Mesothelial cell of epicardium (in vitro differentiated cells): ENCODE measurements at regions not wholly inside any gene's neighbourhood (a gene's known extent, or its start where the extent isn't known, plus 50 kb on each side); places are given as distances from the start of the nearest gene placed in this dataset.

Source experiments
- DNase-seq, 2 experiments: peaks; one replicate each; pipeline ENCODE4 v3.0.0; 2021; ENCODE audit warnings: low spot score in 2 of 2; ENCODE audit not compliant: unreplicated experiment in 2 of 2
- H3K27ac Mint-ChIP-seq: 2 replicates; pipeline ENCODE4 v1.8.0; 2021; ENCODE audit warnings: mixed read lengths
- H3K27me3 Mint-ChIP-seq: 2 replicates; pipeline ENCODE4 v1.8.0; 2021; ENCODE audit warnings: low read depth, mixed read lengths
- H3K36me3 Mint-ChIP-seq: 2 replicates; pipeline ENCODE4 v1.8.0; 2021; ENCODE audit warnings: mixed read lengths
- H3K4me1 Mint-ChIP-seq: 2 replicates; pipeline ENCODE4 v1.8.0; 2021; ENCODE audit warnings: mixed read lengths
- H3K4me3 Mint-ChIP-seq: 2 replicates; pipeline ENCODE4 v1.8.0; 2021; ENCODE audit warnings: mild to moderate bottlenecking, moderate library complexity, mixed read lengths
- H3K9me3 Mint-ChIP-seq: 2 replicates; pipeline ENCODE4 v1.8.0; 2021; ENCODE audit warnings: mixed read lengths
- TF ChIP-seq, protein P1 (sequence below): fragments of 200-600 bp; sonication (generic); IDR thresholded peaks from one replicate; pipeline ENCODE4 v1.5.0; 2021; ENCODE audit warnings: antibody characterized with exemption; ENCODE audit not compliant: unreplicated experiment

DNA sequence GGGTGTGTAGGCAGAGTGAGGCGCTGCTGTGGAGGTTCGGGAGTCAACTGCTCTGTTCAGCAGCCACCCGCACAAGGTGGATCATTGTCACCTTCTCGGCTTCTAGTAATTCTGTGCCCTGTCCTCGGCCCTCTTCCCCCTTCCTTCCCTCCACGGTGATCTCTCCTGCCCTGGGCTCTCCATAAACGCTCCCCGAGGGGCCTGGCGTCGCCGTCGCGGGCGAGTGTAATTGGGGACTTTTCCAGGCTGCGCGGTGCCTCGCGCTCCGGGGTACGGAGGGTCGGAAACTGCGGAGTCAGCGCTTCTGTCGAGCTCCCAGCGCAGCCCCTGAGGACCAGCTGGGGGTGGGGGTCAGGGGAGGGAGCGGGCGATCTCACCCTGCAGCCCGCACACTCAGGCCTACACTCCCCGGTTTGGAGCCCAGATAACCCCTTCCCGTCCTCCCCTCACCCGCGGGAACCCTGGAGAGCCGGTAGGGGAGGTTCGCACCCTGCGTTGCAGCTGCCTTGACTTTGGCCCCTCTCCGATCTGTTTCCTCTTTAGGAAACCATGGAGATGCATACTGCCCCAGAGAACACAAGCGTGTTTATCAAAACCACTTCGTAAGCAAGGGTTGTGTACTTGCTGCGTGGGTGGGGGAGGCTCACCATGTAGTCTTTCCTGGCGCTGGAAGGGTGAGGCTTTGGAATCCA lies 188.3 kb upstream of the ZNF618 start:
- H3K27me3 Mint-ChIP-seq = peaks cover 59% of the 10 kb centered on the region
- TF ChIP-seq, protein P1, sequence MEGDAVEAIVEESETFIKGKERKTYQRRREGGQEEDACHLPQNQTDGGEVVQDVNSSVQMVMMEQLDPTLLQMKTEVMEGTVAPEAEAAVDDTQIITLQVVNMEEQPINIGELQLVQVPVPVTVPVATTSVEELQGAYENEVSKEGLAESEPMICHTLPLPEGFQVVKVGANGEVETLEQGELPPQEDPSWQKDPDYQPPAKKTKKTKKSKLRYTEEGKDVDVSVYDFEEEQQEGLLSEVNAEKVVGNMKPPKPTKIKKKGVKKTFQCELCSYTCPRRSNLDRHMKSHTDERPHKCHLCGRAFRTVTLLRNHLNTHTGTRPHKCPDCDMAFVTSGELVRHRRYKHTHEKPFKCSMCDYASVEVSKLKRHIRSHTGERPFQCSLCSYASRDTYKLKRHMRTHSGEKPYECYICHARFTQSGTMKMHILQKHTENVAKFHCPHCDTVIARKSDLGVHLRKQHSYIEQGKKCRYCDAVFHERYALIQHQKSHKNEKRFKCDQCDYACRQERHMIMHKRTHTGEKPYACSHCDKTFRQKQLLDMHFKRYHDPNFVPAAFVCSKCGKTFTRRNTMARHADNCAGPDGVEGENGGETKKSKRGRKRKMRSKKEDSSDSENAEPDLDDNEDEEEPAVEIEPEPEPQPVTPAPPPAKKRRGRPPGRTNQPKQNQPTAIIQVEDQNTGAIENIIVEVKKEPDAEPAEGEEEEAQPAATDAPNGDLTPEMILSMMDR = no peak
- H3K4me3 Mint-ChIP-seq = peak overlapping the region; percentile 46
- H3K9me3 Mint-ChIP-seq = no peaks in the 10 kb centered on the region
- H3K27ac Mint-ChIP-seq = no peak overlapping the region
- peak in 1 of 2 experiments; percentile 42 for DNase-seq
- H3K36me3 Mint-ChIP-seq = no peaks in the 10 kb centered on the region
- peaks cover 22% of the 10 kb centered on the region for H3K4me1 Mint-ChIP-seq

DNA sequence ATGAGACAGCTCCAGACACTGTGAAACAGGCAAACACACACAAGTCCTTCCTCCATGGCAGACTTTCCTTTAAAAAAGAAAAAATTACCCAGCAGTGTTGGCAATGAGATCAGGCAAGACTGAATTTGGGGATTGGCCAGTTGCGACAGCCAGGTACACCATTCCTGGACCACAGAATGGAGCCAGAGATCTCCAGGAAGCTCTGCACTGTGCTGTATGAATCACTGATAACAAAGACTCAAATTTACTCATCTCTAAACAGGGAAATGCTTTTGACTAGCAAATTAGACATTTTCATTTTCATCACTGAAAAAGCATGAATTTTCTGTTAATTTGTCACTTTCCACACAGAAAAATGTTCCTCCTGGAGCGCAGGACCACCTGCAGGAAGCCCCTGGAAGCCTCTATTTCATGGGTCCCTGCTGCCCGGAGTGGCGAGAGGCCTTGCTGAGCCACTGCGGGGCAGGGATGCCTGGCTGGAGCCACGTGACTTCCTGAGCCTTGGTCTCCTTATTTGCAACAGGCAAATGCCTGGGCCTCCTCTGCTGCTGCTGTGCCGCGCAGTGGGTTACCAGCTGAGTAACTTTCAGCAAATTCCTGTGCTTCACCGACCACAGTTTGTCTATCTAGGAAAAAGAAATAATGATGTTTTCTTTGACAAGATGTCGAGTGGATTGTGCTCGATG lies 185.9 kb upstream of the ZNF618 start:
- no peak overlapping the region for H3K27ac Mint-ChIP-seq
- H3K27me3 Mint-ChIP-seq = peaks cover 58% of the 10 kb centered on the region
- no peaks in the 10 kb centered on the region for H3K9me3 Mint-ChIP-seq
- TF ChIP-seq, protein P1 = no peak
- no peak for DNase-seq
- peaks cover 22% of the 10 kb centered on the region for H3K4me1 Mint-ChIP-seq
- no peaks in the 10 kb centered on the region for H3K36me3 Mint-ChIP-seq
- no peak overlapping the region for H3K4me3 Mint-ChIP-seq

DNA sequence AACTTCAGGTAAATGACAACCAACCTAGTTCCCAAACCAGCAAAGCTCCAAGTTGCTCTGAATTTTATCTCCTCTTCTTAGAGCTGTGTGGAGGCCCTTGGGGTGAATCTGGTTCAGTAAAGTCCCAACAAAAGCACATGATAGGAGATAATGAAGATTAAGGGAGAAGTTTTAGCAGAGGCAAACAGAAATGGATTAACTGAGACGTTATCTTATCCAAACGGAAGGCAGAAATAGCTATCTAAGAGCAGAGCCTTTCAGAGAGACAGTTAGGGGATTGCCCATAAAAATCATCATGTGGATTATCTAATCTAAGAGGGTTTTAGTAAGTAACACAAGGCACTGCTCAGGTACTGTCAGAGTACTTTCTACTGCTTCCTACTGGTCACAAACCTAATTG lies 183.9 kb upstream of the ZNF618 start:
- Mint-ChIP-seq H3K4me1 (peaks cover 22% of the 10 kb centered on the region), H3K27ac (no peak overlapping the region), H3K9me3 (peaks cover 3% of the 10 kb centered on the region), H3K27me3 (peaks cover 49% of the 10 kb centered on the region), H3K36me3 (no peaks in the 10 kb centered on the region), H3K4me3 (no peak overlapping the region)
- no peak for DNase-seq
- TF ChIP-seq, protein P1 = no peak

DNA sequence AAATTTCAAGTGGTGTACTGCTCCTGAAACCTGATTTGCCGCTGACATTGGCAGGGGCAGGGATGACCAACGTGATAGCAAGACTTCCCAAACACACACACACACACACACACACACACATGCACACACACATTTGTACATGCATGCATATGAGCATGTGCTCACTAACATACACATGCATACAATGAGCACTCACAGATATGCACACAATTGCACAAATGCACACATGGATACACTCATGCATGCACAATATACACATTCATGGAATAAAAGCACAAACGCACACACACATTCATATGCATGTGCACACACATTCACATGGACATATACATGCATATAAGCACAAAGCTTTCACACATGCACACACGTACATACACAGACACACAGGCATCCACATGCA lies 181.2 kb upstream of the ZNF618 start:
- peaks cover 38% of the 10 kb centered on the region for H3K27me3 Mint-ChIP-seq
- peaks cover 3% of the 10 kb centered on the region for H3K9me3 Mint-ChIP-seq

DNA sequence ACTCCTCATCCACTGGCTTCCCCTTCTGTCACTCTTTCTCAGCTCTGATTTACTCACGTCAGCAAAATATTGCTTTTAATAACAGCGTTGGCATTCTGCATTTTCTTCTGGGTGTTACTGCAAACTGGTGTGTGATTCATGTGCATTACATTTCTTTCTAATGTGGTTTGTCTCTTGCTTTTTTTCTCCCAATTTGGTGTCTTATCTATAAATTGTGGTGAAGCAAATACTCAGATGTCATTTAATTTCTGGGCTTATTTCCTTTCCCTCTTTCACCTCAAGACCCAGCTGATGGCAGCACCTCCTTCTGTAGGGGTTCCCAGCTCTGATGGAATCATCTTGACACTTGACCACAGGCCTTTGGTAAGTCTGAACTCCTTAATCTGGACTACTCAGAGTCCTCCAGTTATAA lies 180.7 kb upstream of the ZNF618 start:
- H3K27ac Mint-ChIP-seq = no peak overlapping the region
- peaks cover 7% of the 10 kb centered on the region for H3K9me3 Mint-ChIP-seq
- DNase-seq = no peak
- TF ChIP-seq, protein P1 = no peak
- peaks cover 6% of the 10 kb centered on the region for H3K4me1 Mint-ChIP-seq
- H3K36me3 Mint-ChIP-seq = no peaks in the 10 kb centered on the region
- no peak overlapping the region for H3K4me3 Mint-ChIP-seq
- peaks cover 38% of the 10 kb centered on the region for H3K27me3 Mint-ChIP-seq

More for the DNA sequence above, 181.2 kb upstream of the ZNF618 start:
- Mint-ChIP-seq H3K4me1 (peaks cover 11% of the 10 kb centered on the region), H3K36me3 (no peaks in the 10 kb centered on the region), H3K27ac (no peak overlapping the region), H3K4me3 (no peak overlapping the region)
- no peak for DNase-seq
- TF ChIP-seq, protein P1 = no peak
